Astrocyte of the hippocampus (primary cell): ENCODE measurements at regions not wholly inside any gene's neighbourhood (a gene's known extent, or its start where the extent isn't known, plus 50 kb on each side); places are given as distances from the start of the nearest gene placed in this dataset.

Experiments used
- DNase-seq: peaks from one replicate; pipeline ENCODE4 v3.0.0; 2011; ENCODE audit warnings: low read depth, low spot score

- DNase-seq: no peak
These were observed 418.9 kb downstream of the XPNPEP1 start for GRCh38 chr10:109504401-109504800.

- no peak for DNase-seq
These were observed 435.6 kb downstream of the XPNPEP1 start for GRCh38 chr10:109487691-109488090.

DNA sequence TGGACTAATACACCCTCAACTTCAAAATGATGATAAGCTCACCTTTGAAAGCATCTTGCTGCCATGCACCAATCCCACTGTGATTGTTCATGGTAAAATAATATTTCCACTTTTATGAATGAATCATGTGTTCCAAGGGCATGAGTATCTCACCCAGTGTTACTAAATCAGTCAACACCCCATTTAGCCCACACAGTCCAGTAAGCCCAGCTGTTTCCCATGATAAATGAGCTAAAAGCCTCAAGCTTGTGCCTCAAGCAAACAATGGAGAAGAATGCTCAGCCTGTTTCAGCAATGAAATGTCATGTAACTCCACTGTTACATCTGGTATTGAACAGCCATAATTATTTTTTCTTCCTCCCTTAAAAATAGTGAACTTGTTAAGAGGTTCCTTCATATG, 442.5 kb downstream of the XPNPEP1 start:
- DNase-seq: no peak

- DNase-seq: no peak
These were observed 447.4 kb downstream of the XPNPEP1 start for GRCh38 chr10:109475711-109476421.

DNA sequence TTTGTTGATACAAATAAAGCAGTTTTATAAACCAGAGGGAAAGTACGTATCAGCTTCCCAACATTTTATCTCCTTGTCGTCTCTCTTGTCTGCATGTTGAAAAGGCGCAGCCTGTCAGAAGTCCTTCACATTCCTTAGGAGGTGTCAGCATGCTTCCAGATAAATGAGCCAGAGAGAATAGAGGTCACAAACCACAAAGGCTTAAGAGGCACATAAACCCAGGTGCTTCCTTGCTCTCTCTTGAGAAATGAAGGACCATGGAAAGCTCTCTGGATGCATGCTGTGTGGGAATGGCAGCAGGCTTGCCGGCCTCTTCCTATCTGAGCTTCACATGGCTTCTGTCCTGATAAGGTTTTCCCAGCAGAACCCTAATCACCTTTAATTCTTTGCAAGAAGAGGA, 448.5 kb downstream of the XPNPEP1 start:
- no peak for DNase-seq

- no peak for DNase-seq
These were observed 449.1 kb downstream of the XPNPEP1 start for GRCh38 chr10:109474261-109474660.

GRCh38 chr10:109467551-109467950, 455.8 kb downstream of the XPNPEP1 start:
- DNase-seq: no peak

DNA sequence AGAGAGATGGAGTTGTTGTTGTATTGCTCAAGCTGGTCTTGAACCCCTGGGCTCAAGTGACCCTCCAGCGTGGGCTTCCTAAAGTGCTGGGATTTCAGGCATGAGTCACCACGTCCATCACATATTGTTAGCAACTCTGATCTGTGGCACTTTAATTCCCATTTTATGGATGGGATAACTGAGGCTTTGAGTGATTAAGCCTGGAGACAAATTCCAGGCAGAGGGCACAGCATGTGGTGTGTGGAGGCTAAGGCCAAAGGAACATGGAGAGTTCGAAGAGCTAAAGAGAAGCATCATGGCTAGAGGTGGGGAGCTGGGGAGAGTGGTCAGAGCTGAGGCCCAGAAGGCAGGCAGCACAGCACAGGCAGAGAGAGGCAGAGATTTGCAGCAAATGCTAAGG, 458.4 kb downstream of the XPNPEP1 start:
- DNase-seq: no peak

DNA sequence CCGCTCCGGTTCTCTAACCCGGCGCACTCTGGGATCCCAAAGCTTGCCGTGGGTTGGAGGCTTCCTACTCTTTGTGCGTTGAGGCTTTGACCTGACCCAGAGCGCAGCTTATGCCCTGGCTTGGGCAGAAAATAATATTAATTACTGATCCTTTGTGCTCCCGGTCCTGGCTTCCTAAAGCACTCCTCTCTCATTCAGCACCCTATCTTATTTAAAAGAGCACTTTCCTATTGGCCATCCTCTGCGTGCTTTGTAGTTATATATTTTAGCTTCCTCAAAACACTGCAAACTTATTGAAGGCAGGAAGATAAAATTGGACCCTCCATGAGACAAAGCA, 466.0 kb downstream of the XPNPEP1 start:
- no peak for DNase-seq

GRCh38 chr10:109456566-109457301, 466.6 kb downstream of the XPNPEP1 start:
- DNase-seq: peak; percentile 2

GRCh38 chr10:109454691-109455090, 468.6 kb downstream of the XPNPEP1 start:
- no peak for DNase-seq

DNA sequence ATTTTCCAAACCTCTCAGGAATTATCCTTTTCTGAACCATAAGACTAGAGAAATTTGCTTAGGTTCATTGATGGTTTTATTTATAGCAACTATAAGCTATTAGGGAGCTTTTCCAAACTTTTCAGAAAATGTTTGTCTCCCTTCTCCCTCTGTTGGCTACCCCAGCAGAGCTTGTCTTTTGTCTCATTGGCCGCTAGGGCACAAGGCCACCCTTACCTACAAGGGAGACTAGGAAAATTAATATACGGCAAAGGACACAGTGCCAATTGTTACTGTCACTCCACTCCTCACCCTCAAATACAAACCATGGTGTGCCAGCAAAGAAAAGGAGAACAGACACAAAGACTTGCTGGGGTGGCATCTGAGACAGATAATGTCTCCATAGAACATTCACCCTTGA, 471.4 kb downstream of the XPNPEP1 start:
- DNase-seq: no peak

GRCh38 chr10:109450702-109451101, 472.6 kb downstream of the XPNPEP1 start:
- no peak for DNase-seq

DNA sequence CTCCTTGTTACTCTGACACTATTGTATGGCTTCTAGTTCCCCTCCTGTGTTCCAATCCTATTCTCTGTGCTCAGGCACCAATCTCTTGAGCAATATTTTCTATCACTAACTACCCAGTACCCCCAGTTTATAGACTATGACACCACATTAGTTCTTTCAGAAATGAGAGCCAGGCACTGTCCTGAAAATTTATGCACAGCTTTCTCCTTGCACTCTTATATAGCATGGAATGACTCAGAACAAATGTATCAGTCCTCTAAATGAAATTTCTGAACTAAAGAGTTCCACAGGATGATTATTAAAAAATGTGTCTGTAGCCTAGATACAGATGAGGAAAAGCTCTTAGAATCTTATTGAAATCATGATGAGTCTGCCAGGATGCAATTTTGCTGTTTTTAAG, 489.9 kb downstream of the XPNPEP1 start:
- DNase-seq: no peak

DNA sequence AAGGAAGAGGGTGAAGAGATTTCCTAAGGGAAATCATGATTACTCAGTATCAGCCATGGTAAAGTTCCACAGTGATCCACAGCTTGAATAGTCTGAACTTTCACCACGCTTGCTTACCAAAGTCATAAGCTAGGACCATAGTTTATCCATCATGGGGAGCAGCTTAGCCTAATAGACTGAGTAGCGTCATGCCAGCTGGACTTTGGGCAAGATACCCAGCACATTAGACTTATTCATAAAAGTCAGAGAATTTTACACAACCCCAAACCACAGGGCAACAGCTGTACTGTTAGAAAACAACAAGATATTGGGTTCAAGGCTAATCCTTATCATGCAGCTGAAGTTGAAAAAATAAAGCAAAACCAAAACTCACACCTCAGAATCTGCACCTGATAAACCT, 491.0 kb downstream of the XPNPEP1 start:
- no peak for DNase-seq

DNA sequence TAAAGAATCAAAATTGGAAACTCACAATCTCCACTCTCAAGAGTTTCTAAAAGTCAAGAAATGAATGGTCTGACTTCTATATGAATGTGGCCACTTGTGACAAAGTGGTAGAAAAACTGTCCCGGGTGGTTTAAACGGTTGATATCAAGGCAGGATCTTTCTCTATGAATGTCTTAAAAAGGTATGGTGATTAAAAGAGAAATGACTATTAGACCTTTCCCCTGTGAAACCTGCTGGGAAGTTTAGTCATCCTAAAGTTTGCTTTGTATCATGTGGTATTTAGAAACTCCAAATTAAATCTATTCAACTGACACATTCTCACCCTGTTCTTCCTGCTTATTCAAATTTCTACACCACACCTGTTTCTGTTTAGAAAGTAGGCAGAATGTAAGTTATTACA, 492.5 kb downstream of the XPNPEP1 start:
- DNase-seq: no peak

DNA sequence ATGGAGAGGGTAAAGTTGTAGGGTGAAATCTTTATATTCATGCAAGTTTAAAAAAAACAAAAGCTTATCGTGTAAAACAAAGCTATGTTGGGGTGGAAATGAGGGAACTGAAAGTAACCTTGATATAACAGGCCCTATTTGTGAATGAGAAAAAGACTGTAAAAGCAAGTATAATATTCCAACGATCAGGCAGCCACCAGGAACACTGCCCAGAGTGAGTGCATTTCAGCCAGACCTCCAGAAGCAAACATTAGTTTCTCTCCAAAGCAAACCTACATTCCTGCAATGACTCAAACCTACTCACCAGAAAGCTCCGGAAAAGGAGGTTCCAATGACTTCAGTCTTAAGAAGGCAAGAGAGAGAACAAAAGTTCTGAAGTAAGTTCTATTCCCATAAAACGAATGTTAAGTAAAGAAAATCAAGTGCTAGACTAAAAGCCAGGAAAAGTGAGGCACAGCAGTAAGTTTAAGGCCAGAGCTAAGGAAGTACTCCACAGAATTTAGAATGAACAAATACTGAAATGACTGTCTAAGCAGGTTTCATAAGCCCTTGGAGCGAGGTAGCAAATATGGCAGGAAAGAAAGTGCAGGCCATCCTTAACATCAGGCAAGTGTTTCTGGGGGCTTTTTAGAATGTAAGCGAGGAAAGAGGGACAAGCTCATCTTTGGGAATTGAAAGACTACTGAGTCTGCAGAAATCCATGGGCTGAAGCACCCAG, 493.1 kb downstream of the XPNPEP1 start:
- peak; percentile 57 for DNase-seq

DNA sequence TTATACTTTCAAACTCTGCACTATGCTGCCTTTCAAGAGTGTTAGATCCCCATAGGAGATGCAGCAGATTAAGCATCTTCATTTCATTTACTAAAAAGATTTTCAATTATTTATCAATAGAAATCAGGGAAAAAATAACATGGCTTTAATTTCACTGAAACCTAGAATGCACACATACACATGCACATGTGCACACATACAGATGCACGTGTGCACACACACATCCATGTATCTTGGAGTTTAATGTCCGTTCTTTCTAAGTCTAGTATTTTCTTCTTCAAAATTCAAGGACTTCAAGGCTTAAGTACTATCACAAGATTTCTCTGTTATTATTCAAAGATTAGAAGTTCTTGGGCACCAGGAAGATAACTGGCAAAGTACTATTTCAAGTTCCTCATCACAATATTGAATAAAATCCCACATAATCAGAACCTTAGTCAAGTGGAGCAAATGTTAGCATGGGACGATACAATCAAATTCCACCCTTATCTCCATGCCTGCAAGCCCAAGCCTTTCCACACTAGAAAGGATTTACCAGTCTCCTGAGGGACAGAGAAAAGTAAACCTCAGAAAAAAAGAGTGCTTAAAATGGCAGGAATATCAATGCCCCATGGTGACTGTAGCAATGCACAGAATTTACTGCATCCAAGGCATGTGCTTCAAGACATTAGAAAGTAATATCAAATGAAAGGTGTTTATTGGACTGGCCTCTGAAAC, 494.4 kb downstream of the XPNPEP1 start:
- DNase-seq: no peak

DNA sequence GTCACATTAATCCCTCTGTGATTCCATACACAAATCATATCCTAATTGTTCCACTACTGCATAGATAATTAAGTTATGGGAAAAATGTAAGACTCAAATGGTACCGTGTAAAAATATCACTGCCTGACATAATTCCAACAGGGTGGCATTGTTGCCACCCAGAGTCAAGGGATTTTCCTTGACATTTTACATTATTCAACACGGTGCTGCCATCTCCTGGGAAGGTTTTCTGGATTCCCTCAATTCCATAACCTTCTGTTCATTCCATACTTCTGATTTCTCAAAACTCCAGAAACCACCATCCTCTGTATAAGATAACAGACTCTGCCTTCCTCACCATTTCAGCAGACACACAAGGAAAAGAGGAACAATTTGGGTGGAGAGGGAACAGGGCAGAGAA, 495.9 kb downstream of the XPNPEP1 start:
- DNase-seq: peak; percentile 9

- no peak for DNase-seq
These were observed 496.3 kb downstream of the XPNPEP1 start for GRCh38 chr10:109426987-109427386.

DNA sequence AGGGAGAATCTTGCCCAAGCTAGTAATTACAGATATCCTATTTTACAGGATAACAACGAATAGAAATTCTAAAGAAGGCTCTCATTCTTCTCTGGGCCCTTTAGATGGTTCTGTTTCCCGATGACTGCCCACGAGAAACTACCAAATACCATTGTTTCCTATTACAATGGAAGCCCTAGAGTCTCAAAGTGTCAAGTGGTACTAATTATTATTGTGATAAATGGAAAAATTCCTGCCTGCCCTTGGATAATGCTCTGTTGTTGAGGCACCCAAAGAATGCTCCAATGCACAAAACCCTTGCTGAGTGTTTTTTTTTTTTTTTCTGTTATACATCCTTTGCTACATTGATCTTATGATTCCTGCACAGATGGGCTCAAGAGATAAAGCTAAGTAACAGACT, 504.5 kb downstream of the XPNPEP1 start:
- DNase-seq: no peak

DNA sequence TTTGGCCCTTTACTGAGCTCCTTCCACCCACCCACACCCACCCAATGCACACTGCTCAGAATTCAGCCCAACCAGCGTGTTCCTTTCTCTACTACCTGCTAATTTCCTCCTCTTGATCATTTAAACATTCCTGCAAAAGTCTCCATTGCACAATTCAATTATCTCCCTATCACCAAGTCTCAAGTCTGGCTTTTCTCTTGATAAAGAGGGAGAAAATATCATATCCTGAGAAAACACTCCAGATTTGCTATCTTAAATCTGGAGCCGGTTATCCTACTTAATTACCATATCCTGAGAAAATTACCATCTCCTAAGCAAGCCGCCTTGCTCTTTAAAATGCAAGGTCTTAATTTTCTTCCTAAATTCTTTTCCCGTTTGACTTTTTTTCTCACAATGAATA, 505.5 kb downstream of the XPNPEP1 start:
- DNase-seq: no peak
